ENCODE measurements at regions not wholly inside any gene's neighbourhood (a gene's known extent, or its start where the extent isn't known, plus 50 kb on each side); places are given as distances from the start of the nearest gene placed in this dataset.

GRCh38 chr7:80991654-80992053 is 72.8 kb upstream of the SEMA3C start:
- Histone ChIP-seq H3K4me1 (ENCODE audit: control insufficient read depth, insufficient read depth, low read length) (no peaks in the 10 kb centered on the region), H3K36me3 (ENCODE audit: control insufficient read depth, insufficient read depth, low read length) (no peaks in the 10 kb centered on the region), H3K27me3 (ENCODE audit: control insufficient read depth, insufficient read depth, low read length) (no peaks in the 10 kb centered on the region), H3K27ac (ENCODE audit: low read length) (no peak overlapping the region), H3K9me3 (ENCODE audit: control insufficient read depth, low read depth, low read length) (no peaks in the 10 kb centered on the region), H3K4me3 (ENCODE audit: low read length) (no peak overlapping the region)
- WGBS (ENCODE audit: insufficient coverage, low lambda C conversion rate), result 30% methylated on average over 2 of the region's 5 CpGs
- peak in 1 of 2 donors; percentile 4 for DNase-seq

DNA sequence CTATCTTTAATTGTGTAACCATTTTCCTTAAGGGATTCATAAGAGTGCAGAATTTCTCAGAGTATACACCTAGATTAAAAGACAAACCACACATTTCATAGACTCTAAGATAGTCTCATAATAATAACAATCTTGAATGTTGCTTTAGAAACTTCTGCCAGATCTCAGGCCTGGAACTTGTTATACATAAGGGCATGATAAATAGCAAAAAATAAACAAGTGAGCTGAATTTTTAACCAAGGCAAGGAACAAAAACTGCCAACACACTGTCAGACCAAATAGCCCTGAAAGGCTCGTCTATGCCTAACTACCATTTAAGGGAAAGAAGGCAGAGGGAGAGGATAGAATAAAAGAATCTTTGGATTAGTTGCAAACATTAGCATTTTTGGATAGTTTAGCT is 65.8 kb upstream of the SEMA3C start:
- no peak for DNase-seq
- WGBS (ENCODE audit: insufficient coverage, low lambda C conversion rate), result 100% methylated on average over 1 of the region's 1 CpG

DNA sequence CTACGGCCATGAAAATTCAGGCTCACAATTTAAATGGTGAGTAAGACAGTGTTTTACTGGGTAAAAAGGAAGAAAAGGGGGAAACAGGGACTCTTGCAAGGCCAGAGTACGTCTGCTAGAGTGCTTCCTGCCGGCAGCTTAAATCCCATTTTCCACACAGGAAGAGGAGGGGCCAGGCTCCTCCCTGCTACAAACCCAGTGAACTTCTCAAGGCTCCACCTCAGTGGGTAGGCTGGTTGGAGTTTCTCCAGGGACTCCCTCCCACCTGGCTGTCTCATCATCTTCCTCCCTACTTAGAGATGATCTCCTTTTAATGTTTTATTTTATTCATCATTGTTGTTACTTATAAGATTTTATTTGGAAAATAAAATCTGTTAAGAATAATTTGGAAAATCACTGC is 62.6 kb upstream of the SEMA3C start:
- no peaks in the 10 kb centered on the region for H3K9me3 ChIP-seq (ENCODE audit: control insufficient read depth, low read depth, low read length)
- H3K4me3 ChIP-seq (ENCODE audit: low read length), result no peak overlapping the region
- H3K36me3 ChIP-seq (ENCODE audit: control insufficient read depth, insufficient read depth, low read length), result no peaks in the 10 kb centered on the region
- H3K4me1 ChIP-seq (ENCODE audit: control insufficient read depth, insufficient read depth, low read length), result no peaks in the 10 kb centered on the region
- WGBS (ENCODE audit: insufficient coverage, low lambda C conversion rate), result no CpG with 5 or more reads among the region's 3 CpGs
- H3K27ac ChIP-seq (ENCODE audit: low read length), result no peak overlapping the region
- DNase-seq, result no peak
- no peaks in the 10 kb centered on the region for H3K27me3 ChIP-seq (ENCODE audit: control insufficient read depth, insufficient read depth, low read length)

More for the DNA sequence above, 65.8 kb upstream of the SEMA3C start:
- no peak overlapping the region for H3K27ac ChIP-seq (ENCODE audit: low read length)
- no peaks in the 10 kb centered on the region for H3K36me3 ChIP-seq (ENCODE audit: control insufficient read depth, insufficient read depth, low read length)
- no peak overlapping the region for H3K4me3 ChIP-seq (ENCODE audit: low read length)
- no peaks in the 10 kb centered on the region for H3K9me3 ChIP-seq (ENCODE audit: control insufficient read depth, low read depth, low read length)
- H3K27me3 ChIP-seq (ENCODE audit: control insufficient read depth, insufficient read depth, low read length), result no peaks in the 10 kb centered on the region
- no peaks in the 10 kb centered on the region for H3K4me1 ChIP-seq (ENCODE audit: control insufficient read depth, insufficient read depth, low read length)

GRCh38 chr7:80977751-80978150 is 58.9 kb upstream of the SEMA3C start:
- no peaks in the 10 kb centered on the region for H3K36me3 ChIP-seq (ENCODE audit: control insufficient read depth, insufficient read depth, low read length)
- WGBS (ENCODE audit: insufficient coverage, low lambda C conversion rate), result no CpG with 5 or more reads among the region's 1 CpG
- H3K4me3 ChIP-seq (ENCODE audit: low read length), result no peak overlapping the region
- peaks cover 5% of the 10 kb centered on the region for H3K9me3 ChIP-seq (ENCODE audit: control insufficient read depth, low read depth, low read length)
- no peak overlapping the region for H3K27ac ChIP-seq (ENCODE audit: low read length)
- DNase-seq, result no peak
- H3K27me3 ChIP-seq (ENCODE audit: control insufficient read depth, insufficient read depth, low read length), result no peaks in the 10 kb centered on the region
- H3K4me1 ChIP-seq (ENCODE audit: control insufficient read depth, insufficient read depth, low read length), result no peaks in the 10 kb centered on the region

DNA sequence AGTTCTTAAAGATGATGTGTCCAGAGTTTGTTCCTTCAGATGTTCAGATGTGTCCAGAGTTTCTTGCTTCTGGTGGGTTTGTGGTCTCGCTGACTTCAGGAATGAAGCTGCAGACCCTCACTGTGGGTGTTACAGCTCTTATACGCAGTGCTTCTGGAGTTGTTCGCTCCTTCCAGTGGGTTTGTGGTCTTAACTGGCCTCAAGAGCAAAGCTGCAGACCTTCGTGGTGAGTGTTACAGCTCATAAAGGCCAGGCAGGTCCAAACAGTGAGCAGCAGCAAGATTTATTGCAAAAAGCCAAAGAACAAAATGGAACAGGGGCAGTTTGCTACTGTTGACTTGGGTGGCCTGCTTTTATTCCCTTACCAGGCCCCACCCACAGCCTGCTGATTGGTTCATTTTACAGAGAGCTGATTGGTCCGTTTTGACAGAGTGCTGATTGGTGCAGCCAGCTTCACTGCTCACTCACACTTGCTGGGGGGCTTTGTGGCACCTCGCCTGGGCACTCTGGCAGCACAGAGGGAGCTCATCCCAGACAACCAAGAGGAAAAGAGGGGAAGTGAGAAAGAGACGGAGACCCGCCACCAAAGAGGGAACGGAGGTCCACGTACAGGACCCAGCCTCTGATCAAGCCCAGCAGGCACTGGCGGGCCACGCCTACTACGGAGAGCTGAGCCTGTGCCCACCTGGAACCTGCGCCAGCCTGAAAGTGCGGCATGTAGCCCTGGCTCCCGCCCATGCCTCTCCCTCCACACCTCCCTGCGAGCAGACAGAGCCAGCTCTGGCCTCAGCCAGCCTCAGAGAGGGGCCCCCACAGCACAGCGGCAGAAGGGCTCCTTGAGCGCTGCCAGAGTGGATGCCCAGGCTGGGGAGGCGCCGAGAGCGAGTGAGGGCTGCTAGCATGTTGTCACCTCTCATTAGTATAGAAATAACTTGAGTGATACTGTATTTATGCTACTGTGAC is 55.8 kb upstream of the SEMA3C start:
- no peak overlapping the region for H3K27ac ChIP-seq (ENCODE audit: low read length)
- H3K9me3 ChIP-seq (ENCODE audit: control insufficient read depth, low read depth, low read length), result peaks cover 5% of the 10 kb centered on the region
- WGBS (ENCODE audit: insufficient coverage, low lambda C conversion rate), result no CpG with 5 or more reads among the region's 22 CpGs
- DNase-seq, result no peak
- H3K36me3 ChIP-seq (ENCODE audit: control insufficient read depth, insufficient read depth, low read length), result no peaks in the 10 kb centered on the region
- H3K4me3 ChIP-seq (ENCODE audit: low read length), result no peak overlapping the region
- H3K27me3 ChIP-seq (ENCODE audit: control insufficient read depth, insufficient read depth, low read length), result no peaks in the 10 kb centered on the region
- no peaks in the 10 kb centered on the region for H3K4me1 ChIP-seq (ENCODE audit: control insufficient read depth, insufficient read depth, low read length)

- WGBS (ENCODE audit: insufficient coverage, low lambda C conversion rate), result no CpG with 5 or more reads among the region's 6 CpGs
Observed at GRCh38 chr7:80971225-80971624, 52.4 kb upstream of the SEMA3C start.

More at GRCh38 chr7:80971225-80971624, 52.4 kb upstream of the SEMA3C start:
- H3K27me3 ChIP-seq (ENCODE audit: control insufficient read depth, insufficient read depth, low read length), result no peaks in the 10 kb centered on the region
- no peaks in the 10 kb centered on the region for H3K4me1 ChIP-seq (ENCODE audit: control insufficient read depth, insufficient read depth, low read length)
- no peaks in the 10 kb centered on the region for H3K36me3 ChIP-seq (ENCODE audit: control insufficient read depth, insufficient read depth, low read length)
- no peak overlapping the region for H3K4me3 ChIP-seq (ENCODE audit: low read length)
- H3K27ac ChIP-seq (ENCODE audit: low read length), result no peak overlapping the region
- no peak for DNase-seq
- peaks cover 5% of the 10 kb centered on the region for H3K9me3 ChIP-seq (ENCODE audit: control insufficient read depth, low read depth, low read length)
